Psoas muscle (tissue), 7 donors: ENCODE measurements at regions not wholly inside any gene's neighbourhood (a gene's known extent, or its start where the extent isn't known, plus 50 kb on each side); places are given as distances from the start of the nearest gene placed in this dataset.

Source experiments
- ATAC-seq, 4 donors: fragments of 200-7000 bp; cut with Tn5 transposase; one replicate each; pipeline ENCODE4 v1.9.1; 2020; ENCODE audit warnings: moderate library complexity in 3 of 4, mild to moderate bottlenecking in 2 of 4
- DNase-seq, 2 donors: peaks; one replicate each; pipeline ENCODE4 v3.0.0-alpha.2; 2020
- H3K27ac ChIP-seq: fragments of 200-600 bp; one replicate; pipeline ENCODE4 v1.8.0; 2022
- H3K27me3 ChIP-seq, 3 donors: fragments of 200-600 bp in 1 of 3; one replicate each; pipeline versions ENCODE4 v1.6.1 to v1.8.0; 2013 to 2022; ENCODE audit warnings: low read length in 2 of 3, mild to moderate bottlenecking in 2 of 3, moderate library complexity in 1 of 3; ENCODE audit not compliant: insufficient read depth in 3 of 3
- H3K36me3 ChIP-seq, 2 donors: fragments of 200-600 bp in 1 of 2; one replicate each; pipeline versions ENCODE4 v1.6.1 to v1.8.0; 2013 to 2022; ENCODE audit warnings: low read depth in 1 of 2, mild to moderate bottlenecking in 1 of 2, moderate library complexity in 1 of 2; ENCODE audit not compliant: insufficient read depth in 1 of 2
- H3K4me1 ChIP-seq: fragments of 200-600 bp; one replicate; pipeline ENCODE4 v1.8.0; 2022
- H3K4me3 ChIP-seq: fragments of 200-600 bp; one replicate; pipeline ENCODE4 v1.8.0; 2022; ENCODE audit warnings: mild to moderate bottlenecking
- H3K9me3 ChIP-seq: fragments of 200-600 bp; one replicate; pipeline ENCODE4 v1.8.0; 2022
- WGBS, 3 donors: extraction: QIAGEN DNeasy Blood & Tissue Kit; methylation state at CpG; one replicate each; pipeline versions ENCODE4 v1.1.6 to v1.1.7; 2013; 5-methylcytosine and 5-hydroxymethylcytosine counted together
- intact Hi-C, 2 donors: fragments of 100-400 bp; cut with DNase I; formaldehyde crosslinking; loops; one replicate each; pipeline versions ENCODE4 v1.11.0 to v1.14.2; 2022
- TF ChIP-seq, protein P1 (sequence below): fragments of 200-600 bp; IDR thresholded peaks from one replicate; pipeline ENCODE4 v1.8.0; 2022; ENCODE audit warnings: antibody characterized with exemption
- donor health status: healthy with polysubstance abuse.
- donor health status: DM: no; HTN: no; CAD: no; lungs with moderate emphysema.
- donor health status: Bipolar disorder and iron deficiency.
- donor health status: healthy.
- donor health status: DM: yes; HTN: yes; CAD: no.
- donor health status: DM: no; HTN: no; CAD: no.
- donor health status: DM: yes; HTN: yes; CAD: no.

DNA sequence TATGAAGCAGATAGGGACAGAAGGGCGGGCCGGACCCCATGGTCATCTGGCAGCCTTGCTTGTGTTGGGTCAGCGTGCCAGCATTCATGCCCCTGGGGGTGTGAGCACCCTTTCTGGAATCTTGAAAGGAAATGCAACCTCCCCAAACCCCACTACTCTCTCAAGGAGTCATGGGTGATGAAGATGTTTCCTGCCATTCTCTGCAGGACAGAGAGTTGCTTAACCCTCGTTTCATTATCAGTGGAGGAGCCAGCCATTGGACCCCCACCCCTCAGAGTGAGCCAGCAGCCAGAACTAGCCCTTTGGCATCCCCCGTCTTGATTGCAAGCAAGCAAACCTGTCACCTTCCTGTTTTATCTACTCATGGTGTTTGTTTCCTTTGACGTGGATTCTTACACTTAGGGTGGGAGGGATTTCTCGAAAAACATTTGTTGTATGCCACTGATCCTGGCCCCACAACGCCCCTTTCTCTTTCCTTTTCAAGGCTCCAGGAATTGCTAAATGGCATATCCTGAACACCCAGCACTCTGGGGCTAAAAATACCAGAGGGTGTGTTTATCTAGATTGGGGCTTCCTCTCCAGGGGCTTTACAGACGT lies 258.3 kb downstream of the ETS1 start:
- Histone ChIP-seq H3K9me3 (no peaks in the 10 kb centered on the region), H3K4me3 (no peak overlapping the region), H3K36me3 (no peaks in the 10 kb centered on the region), H3K27me3 (no peaks in the 10 kb centered on the region), H3K27ac (no peak overlapping the region), H3K4me1 (no peaks in the 10 kb centered on the region)
- TF ChIP-seq, protein P1, sequence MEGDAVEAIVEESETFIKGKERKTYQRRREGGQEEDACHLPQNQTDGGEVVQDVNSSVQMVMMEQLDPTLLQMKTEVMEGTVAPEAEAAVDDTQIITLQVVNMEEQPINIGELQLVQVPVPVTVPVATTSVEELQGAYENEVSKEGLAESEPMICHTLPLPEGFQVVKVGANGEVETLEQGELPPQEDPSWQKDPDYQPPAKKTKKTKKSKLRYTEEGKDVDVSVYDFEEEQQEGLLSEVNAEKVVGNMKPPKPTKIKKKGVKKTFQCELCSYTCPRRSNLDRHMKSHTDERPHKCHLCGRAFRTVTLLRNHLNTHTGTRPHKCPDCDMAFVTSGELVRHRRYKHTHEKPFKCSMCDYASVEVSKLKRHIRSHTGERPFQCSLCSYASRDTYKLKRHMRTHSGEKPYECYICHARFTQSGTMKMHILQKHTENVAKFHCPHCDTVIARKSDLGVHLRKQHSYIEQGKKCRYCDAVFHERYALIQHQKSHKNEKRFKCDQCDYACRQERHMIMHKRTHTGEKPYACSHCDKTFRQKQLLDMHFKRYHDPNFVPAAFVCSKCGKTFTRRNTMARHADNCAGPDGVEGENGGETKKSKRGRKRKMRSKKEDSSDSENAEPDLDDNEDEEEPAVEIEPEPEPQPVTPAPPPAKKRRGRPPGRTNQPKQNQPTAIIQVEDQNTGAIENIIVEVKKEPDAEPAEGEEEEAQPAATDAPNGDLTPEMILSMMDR = no peak
- DNase-seq = peak in 1 of 2 donors; percentile 17
- peak in 3 of 4 donors; percentile 44 to 69 (median 52) for ATAC-seq
- 50 to 56% (median 50%) methylated on average over 9 of the region's 9 CpGs for WGBS, 3 donors
- intact Hi-C loops = no loop called here

DNA sequence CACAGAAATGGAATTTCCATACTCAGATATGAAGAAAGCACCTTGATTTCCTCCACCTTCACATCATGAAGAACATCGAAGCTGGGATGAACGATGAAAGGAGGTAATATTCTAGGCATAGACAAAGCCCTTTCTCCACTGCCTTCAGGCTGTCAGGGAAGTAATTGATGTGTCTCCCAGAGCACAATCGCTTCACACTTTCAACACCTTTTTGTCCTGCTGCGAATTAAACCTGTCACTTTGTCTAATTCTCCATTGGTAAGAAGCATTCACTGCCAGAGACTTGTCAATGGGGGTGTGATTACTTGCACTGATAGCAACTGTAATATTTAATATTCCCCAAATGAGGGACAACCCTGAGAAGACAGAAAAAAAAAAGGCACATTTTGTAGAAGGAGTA lies 260.1 kb downstream of the ETS1 start:
- intact Hi-C loops = no loop called here
- Histone ChIP-seq H3K9me3 (no peaks in the 10 kb centered on the region), H3K27me3 (no peaks in the 10 kb centered on the region), H3K27ac (no peak overlapping the region), H3K4me3 (no peak overlapping the region), H3K4me1 (no peaks in the 10 kb centered on the region), H3K36me3 (no peaks in the 10 kb centered on the region)
- TF ChIP-seq, protein P1 = no peak
- ATAC-seq (no peak), DNase-seq (no peak)
- 79 to 85% (median 83%) methylated on average over 4 of the region's 4 CpGs for WGBS, 3 donors

DNA sequence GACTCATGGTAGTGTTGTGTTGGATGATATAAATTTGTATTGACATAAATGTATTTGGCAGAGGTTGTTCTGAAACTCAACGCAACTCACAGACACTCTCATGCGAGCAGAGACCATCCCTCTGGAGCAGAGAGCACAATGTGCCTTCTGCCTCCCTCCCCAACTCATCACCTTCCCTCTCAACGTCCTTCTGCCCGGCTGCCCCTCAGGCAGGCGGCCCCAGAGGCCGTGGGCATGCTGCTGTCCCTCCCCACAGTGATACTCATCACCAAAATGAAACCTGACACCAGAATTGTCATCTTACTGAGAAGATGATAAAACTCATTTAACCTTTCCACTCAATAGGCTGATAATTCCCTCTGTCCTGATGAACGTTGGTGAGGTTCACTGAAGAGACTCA lies 260.6 kb downstream of the ETS1 start:
- Histone ChIP-seq H3K4me3 (no peak overlapping the region), H3K27ac (no peak overlapping the region), H3K9me3 (no peaks in the 10 kb centered on the region), H3K36me3 (no peaks in the 10 kb centered on the region), H3K4me1 (no peaks in the 10 kb centered on the region), H3K27me3 (no peaks in the 10 kb centered on the region)
- TF ChIP-seq, protein P1 = no peak
- intact Hi-C loops = no loop called here
- DNase-seq (no peak), ATAC-seq (no peak)
- WGBS, 3 donors = 53 to 62% (median 57%) methylated on average over 7 of the region's 7 CpGs

DNA sequence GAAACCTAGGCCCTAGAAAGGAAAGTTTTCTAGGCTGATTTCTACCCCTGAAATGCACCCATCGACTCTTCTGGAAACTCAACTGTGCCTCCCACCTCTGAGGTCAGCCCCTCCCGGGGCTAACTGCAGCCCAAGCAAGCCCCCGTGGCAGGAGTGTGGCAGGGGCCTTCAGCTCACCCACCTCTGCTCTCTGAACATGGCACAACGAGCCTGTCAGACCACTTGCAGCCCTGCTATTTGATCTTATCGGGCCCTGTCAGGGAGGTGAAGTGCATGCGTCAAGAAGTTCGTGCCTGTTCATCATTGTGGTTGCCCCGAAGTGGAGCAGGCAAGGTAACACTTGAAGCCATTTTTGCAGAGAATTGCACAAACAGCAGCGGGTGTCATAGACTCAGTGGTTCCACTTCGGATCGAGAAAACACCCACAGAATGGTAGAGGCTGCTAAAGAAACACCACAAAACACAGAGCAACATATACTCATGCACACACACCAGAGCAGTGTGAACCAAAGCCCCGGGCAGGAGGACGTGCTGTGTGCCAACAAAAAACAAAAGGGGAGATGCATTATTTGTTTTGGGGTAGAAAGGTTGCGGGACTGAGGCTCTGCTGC lies 262.7 kb downstream of the ETS1 start:
- Histone ChIP-seq H3K27ac (no peak overlapping the region), H3K4me1 (no peaks in the 10 kb centered on the region), H3K36me3 (no peaks in the 10 kb centered on the region), H3K27me3 (no peaks in the 10 kb centered on the region), H3K9me3 (no peaks in the 10 kb centered on the region), H3K4me3 (no peak overlapping the region)
- intact Hi-C loops = no loop called here
- ATAC-seq = no peak
- WGBS, 3 donors = 75 to 83% (median 82%) methylated on average over 14 of the region's 14 CpGs
- no peak for DNase-seq
- TF ChIP-seq, protein P1 = no peak

DNA sequence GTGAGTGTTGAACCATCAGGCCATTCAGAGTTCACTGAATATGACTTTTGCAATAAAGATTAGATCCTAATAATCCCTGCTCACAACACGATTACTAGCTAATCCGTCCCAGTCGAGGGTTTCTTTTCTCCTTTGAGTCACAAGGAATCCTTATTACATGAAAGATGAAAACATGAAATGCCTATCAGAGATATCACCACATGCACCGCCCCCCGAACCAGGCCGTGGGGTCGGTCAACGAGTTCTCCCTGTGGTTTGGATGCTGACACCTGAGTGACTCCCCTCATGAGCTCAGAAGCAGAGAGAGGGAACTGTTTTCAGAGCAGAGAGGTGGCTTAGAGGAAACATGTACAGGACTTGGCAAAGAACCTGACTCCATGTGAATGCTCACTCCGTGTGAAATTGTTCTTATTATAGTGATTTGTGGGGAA lies 263.3 kb downstream of the ETS1 start:
- intact Hi-C loops = no loop called here
- Histone ChIP-seq H3K4me3 (no peak overlapping the region), H3K27ac (no peak overlapping the region), H3K9me3 (no peaks in the 10 kb centered on the region), H3K4me1 (no peaks in the 10 kb centered on the region), H3K36me3 (no peaks in the 10 kb centered on the region), H3K27me3 (no peaks in the 10 kb centered on the region)
- no peak for ATAC-seq
- TF ChIP-seq, protein P1 = no peak
- no peak for DNase-seq
- 74 to 76% (median 75%) methylated on average over 9 of the region's 9 CpGs for WGBS, 3 donors
